G401 (cell line): ENCODE measurements at regions not wholly inside any gene's neighbourhood (a gene's known extent, or its start where the extent isn't known, plus 50 kb on each side); places are given as distances from the start of the nearest gene placed in this dataset.

Source experiments
- DNase-seq: peaks from one replicate; pipeline ENCODE4 v3.0.0-alpha.2; 2015; ENCODE audit warnings: low spot score
- in situ Hi-C: cut with HindIII; loops from 2 replicates; pipeline ENCODE4 v1.10.0; 2016; ENCODE audit warnings: low sequenced_read_pairs, mixed read lengths

- in situ Hi-C loops = no loop called here
- no peak for DNase-seq
These were observed 60.9 kb upstream of the TMEM178A start for GRCh38 chr2:39604866-39605265.

GRCh38 chr2:39606585-39606984 lies 59.1 kb upstream of the TMEM178A start:
- in situ Hi-C loops = no loop called here
- peak; percentile 42 for DNase-seq

- in situ Hi-C loops = no loop called here
- DNase-seq = peak; percentile 58
These were observed 58.0 kb upstream of the TMEM178A start for GRCh38 chr2:39607538-39608262.

- DNase-seq = no peak
- in situ Hi-C loops = no loop called here
These were observed 57.5 kb upstream of the TMEM178A start for GRCh38 chr2:39608263-39608575.

- in situ Hi-C loops = no loop called here
- no peak for DNase-seq
These were observed 56.9 kb upstream of the TMEM178A start for GRCh38 chr2:39608686-39609441.

- in situ Hi-C loops = no loop called here
- no peak for DNase-seq
These were observed 55.8 kb upstream of the TMEM178A start for GRCh38 chr2:39609917-39610316.

GRCh38 chr2:39615675-39616074 lies 50.0 kb upstream of the TMEM178A start:
- DNase-seq = peak; percentile 37
- in situ Hi-C loops = no loop called here
